CD14-positive monocyte (primary cell): ENCODE measurements at regions not wholly inside any gene's neighbourhood (a gene's known extent, or its start where the extent isn't known, plus 50 kb on each side); places are given as distances from the start of the nearest gene placed in this dataset.

Experiments used
- DNase-seq, 3 donors: peaks; one replicate each; pipeline ENCODE4 v3.0.0-alpha.2; 2011 to 2022
- H2AFZ ChIP-seq: 2 replicates; pipeline ENCODE4 v1.6.0; 2012; ENCODE audit warnings: mild to moderate bottlenecking, low read depth, low read length, inconsistent platforms; ENCODE audit not compliant: insufficient read depth, poor library complexity, severe bottlenecking
- H3K27ac ChIP-seq, 2 donors: 1 replicate in 1 of 2; 2 replicates in 1 of 2; pipeline ENCODE4 v1.5.1; 2012 to 2013; ENCODE audit warnings: low read length in 2 of 2, control low read depth in 1 of 2, inconsistent platforms in 1 of 2, low read depth in 1 of 2, mild to moderate bottlenecking in 1 of 2
- H3K27me3 ChIP-seq, 2 donors: one replicate each; pipeline versions ENCODE4 v1.6.0 to v1.6.1; 2011 to 2013; ENCODE audit warnings: low read length in 2 of 2; ENCODE audit not compliant: control insufficient read depth in 2 of 2, insufficient read depth in 2 of 2
- H3K36me3 ChIP-seq, 2 donors: replicated peaks in 1 of 2; 1 replicate in 1 of 2; 2 replicates in 1 of 2; pipeline versions ENCODE4 v1.5.1 to v1.6.1; 2012 to 2013; ENCODE audit warnings: low read length in 2 of 2, control low read depth in 1 of 2, inconsistent platforms in 1 of 2, mild to moderate bottlenecking in 1 of 2; ENCODE audit not compliant: insufficient read depth in 2 of 2, control insufficient read depth in 1 of 2
- H3K4me1 ChIP-seq, 2 donors: 1 replicate in 1 of 2; 2 replicates in 1 of 2; pipeline versions ENCODE4 v1.5.1 to v1.6.1; 2012 to 2013; ENCODE audit warnings: low read length in 2 of 2, control low read depth in 1 of 2, inconsistent platforms in 1 of 2, mild to moderate bottlenecking in 1 of 2, moderate library complexity in 1 of 2; ENCODE audit not compliant: insufficient read depth in 2 of 2, control insufficient read depth in 1 of 2
- H3K4me2 ChIP-seq: replicated peaks from 2 replicates; pipeline ENCODE3; 2012; ENCODE audit warnings: low read length, moderate library complexity, mild to moderate bottlenecking; ENCODE audit not compliant: poor library complexity, severe bottlenecking; ENCODE audit errors: extremely low read depth
- H3K4me3 ChIP-seq, 3 experiments: fragments of 200-600 bp in 1 of 3; sonication (generic) in 1 of 3; replicated peaks in 1 of 3; 1 replicate in 2 of 3; 2 replicates in 1 of 3; pipeline ENCODE4 v1.5.1; 2011 to 2013; ENCODE audit warnings: low read length in 3 of 3, mild to moderate bottlenecking in 3 of 3, control low read depth in 2 of 3, low read depth in 2 of 3, inconsistent platforms in 1 of 3, moderate library complexity in 1 of 3
- H3K79me2 ChIP-seq: 2 replicates; pipeline ENCODE4 v1.6.0; 2012; ENCODE audit warnings: mild to moderate bottlenecking, control low read depth, inconsistent platforms, low read length, moderate library complexity; ENCODE audit not compliant: insufficient read depth
- H3K9ac ChIP-seq: 2 replicates; pipeline ENCODE4 v1.6.0; 2017; ENCODE audit warnings: low read length, mild to moderate bottlenecking; ENCODE audit not compliant: insufficient read depth, poor library complexity, severe bottlenecking
- H3K9me3 ChIP-seq, 2 donors: replicated peaks in 1 of 2; 1 replicate in 1 of 2; 2 replicates in 1 of 2; pipeline versions ENCODE4 v1.5.1 to v1.6.1; 2012 to 2013; ENCODE audit warnings: low read length in 2 of 2, control low read depth in 1 of 2; ENCODE audit not compliant: control insufficient read depth in 1 of 2, insufficient read depth in 1 of 2
- H4K20me1 ChIP-seq: 2 replicates; pipeline ENCODE4 v1.6.0; 2012; ENCODE audit warnings: mild to moderate bottlenecking, low read length, control low read depth, moderate library complexity; ENCODE audit not compliant: insufficient read depth
- H3K27ac Mint-ChIP-seq, 7 donors: one replicate each; pipeline ENCODE4 v1.8.0; 2020; ENCODE audit warnings: mild to moderate bottlenecking in 7 of 7, mixed read lengths in 7 of 7, moderate library complexity in 6 of 7, inconsistent platforms in 2 of 7
- H3K27me3 Mint-ChIP-seq, 3 donors: one replicate each; pipeline ENCODE4 v1.8.0; 2021 to 2022; ENCODE audit warnings: low read depth in 3 of 3, mild to moderate bottlenecking in 3 of 3, mixed read lengths in 3 of 3, moderate library complexity in 3 of 3, inconsistent platforms in 1 of 3
- H3K36me3 Mint-ChIP-seq, 2 donors: one replicate each; pipeline ENCODE4 v1.8.0; 2020; ENCODE audit warnings: mixed read lengths in 2 of 2, inconsistent platforms in 1 of 2, mild to moderate bottlenecking in 1 of 2
- H3K4me1 Mint-ChIP-seq: one replicate; pipeline ENCODE4 v1.8.0; 2020; ENCODE audit warnings: mild to moderate bottlenecking, mixed read lengths
- H3K4me3 Mint-ChIP-seq, 2 donors: one replicate each; pipeline ENCODE4 v1.8.0; 2020; ENCODE audit warnings: mild to moderate bottlenecking in 2 of 2, mixed read lengths in 2 of 2, moderate library complexity in 1 of 2
- H3K9me3 Mint-ChIP-seq, 7 donors: one replicate each; pipeline ENCODE4 v1.8.0; 2020 to 2022; ENCODE audit warnings: mixed read lengths in 7 of 7, mild to moderate bottlenecking in 6 of 7, moderate library complexity in 6 of 7, inconsistent platforms in 2 of 7
- WGBS: methylation state at CpG from one replicate; pipeline ENCODE4 v1.1.5; 2013; ENCODE audit warnings: missing lambda C conversion rate; ENCODE audit not compliant: insufficient coverage; 5-methylcytosine and 5-hydroxymethylcytosine counted together
- intact Hi-C, 2 donors: fragments of 100-400 bp; cut with micrococcal nuclease; formaldehyde crosslinking; loops; one replicate each; pipeline versions ENCODE4 v1.15.0 to v1.15.1; 2023
- TF ChIP-seq, protein P1 (sequence below): fragments of 200-600 bp; IDR thresholded peaks from one replicate; pipeline ENCODE4 v1.8.0; 2022; ENCODE audit warnings: antibody characterized with exemption, mild to moderate bottlenecking

DNA sequence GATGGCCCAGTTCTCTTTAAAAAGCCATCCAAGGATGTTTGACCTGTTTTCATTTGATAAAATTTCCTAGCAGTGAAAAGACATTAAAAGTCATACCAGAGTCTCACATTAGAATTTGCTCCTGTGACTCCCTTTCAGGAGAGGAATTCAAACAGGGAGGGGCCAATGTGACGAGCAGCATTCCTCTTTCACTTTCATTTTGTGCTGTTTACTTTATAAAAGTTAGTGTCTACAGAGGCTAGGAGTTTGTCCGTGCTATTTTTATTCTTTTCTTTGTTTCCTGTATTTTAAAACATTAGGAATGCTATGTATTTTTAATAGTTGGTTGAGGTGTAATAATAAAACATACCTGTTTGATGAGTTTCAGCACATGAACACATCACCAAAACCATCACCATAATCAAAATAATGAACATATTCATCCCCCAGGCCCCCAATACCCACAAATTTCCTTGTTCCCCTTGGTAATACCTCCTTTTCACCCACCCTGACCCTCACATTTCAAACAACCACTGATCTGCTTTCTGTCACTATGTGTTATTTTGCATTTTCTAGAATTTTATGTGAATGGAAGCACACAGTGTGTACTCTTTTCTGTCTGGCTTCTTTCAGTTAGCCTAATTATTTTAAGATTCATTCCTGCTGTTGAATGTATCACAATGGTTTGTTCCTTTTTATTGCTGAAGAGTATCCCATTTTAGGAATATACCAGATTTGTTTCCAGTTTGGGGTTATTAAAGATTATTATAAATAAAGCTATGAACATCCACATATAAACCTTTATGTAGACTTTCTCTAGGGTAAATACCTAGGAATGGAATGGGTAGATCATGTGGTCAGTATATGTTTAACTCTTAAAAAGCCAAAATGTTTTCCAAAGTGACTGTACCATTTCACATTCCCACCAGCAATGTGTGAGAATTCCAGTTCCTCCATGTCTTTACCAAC lies 129.5 kb downstream of the TENT5C start:
- Histone ChIP-seq H3K4me1 (peaks cover 0 to 13% of the 10 kb centered on the region in 2 donors), H3K4me2 (peak overlapping the region; percentile 54), H3K27ac (peak overlapping the region in 1 of 2 donors; percentile 63), H3K4me3 (peak overlapping the region; percentile 30 to 69 (median 47)), H3K9me3 (no peaks in the 10 kb centered on the region), H2AFZ (peak overlapping the region; percentile 71), H3K9ac (peak overlapping the region; percentile 27), H3K79me2 (no peaks in the 10 kb centered on the region), H3K36me3 (no peaks in the 10 kb centered on the region), H3K27me3 (no peaks in the 10 kb centered on the region), H4K20me1 (no peaks in the 10 kb centered on the region)
- peak overlapping the region; percentile 3 to 83 (median 82) for H3K27ac Mint-ChIP-seq
- peak; percentile 14 to 40 (median 16) for DNase-seq
- no peaks in the 10 kb centered on the region for H3K36me3 Mint-ChIP-seq
- TF ChIP-seq, protein P1, sequence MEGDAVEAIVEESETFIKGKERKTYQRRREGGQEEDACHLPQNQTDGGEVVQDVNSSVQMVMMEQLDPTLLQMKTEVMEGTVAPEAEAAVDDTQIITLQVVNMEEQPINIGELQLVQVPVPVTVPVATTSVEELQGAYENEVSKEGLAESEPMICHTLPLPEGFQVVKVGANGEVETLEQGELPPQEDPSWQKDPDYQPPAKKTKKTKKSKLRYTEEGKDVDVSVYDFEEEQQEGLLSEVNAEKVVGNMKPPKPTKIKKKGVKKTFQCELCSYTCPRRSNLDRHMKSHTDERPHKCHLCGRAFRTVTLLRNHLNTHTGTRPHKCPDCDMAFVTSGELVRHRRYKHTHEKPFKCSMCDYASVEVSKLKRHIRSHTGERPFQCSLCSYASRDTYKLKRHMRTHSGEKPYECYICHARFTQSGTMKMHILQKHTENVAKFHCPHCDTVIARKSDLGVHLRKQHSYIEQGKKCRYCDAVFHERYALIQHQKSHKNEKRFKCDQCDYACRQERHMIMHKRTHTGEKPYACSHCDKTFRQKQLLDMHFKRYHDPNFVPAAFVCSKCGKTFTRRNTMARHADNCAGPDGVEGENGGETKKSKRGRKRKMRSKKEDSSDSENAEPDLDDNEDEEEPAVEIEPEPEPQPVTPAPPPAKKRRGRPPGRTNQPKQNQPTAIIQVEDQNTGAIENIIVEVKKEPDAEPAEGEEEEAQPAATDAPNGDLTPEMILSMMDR = no peak
- intact Hi-C loops = no loop called here
- peak overlapping the region; percentile 55 to 76 for H3K4me3 Mint-ChIP-seq
- H3K4me1 Mint-ChIP-seq = peaks cover 6% of the 10 kb centered on the region
- H3K27me3 Mint-ChIP-seq = no peaks in the 10 kb centered on the region
- peaks cover 0 to 1% (median 0%) of the 10 kb centered on the region in 7 donors for H3K9me3 Mint-ChIP-seq
- WGBS = no CpG with 5 or more reads among the region's 2 CpGs

DNA sequence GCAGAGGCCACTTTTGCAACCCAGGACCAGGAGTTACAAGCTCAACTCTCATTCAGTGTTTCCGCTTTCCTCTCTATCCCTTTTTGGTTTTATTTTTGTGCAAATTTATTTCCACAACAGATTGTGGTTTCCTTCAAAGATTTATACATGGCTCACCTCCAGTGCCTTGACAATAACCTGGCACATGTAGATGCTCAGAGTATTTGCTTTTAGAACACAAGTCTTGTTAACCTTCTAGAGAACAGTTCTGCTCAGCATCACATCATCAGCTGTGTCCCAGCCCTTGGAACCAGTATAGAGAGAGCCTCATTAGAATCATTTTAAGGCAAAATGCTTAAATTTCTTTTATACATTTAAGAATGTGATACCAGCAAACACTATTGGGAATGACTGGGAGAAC lies 133.7 kb downstream of the TENT5C start:
- no peak overlapping the region for H3K27ac ChIP-seq
- H4K20me1 ChIP-seq = no peaks in the 10 kb centered on the region
- H3K4me3 ChIP-seq = no peak overlapping the region
- H3K27ac Mint-ChIP-seq = no peak overlapping the region
- TF ChIP-seq, protein P1 = no peak
- H3K27me3 ChIP-seq = no peaks in the 10 kb centered on the region
- no peaks in the 10 kb centered on the region for H3K79me2 ChIP-seq
- H3K4me3 Mint-ChIP-seq = no peak overlapping the region
- no peaks in the 10 kb centered on the region for H3K9me3 ChIP-seq
- H3K36me3 Mint-ChIP-seq = no peaks in the 10 kb centered on the region
- H3K9ac ChIP-seq = no peak overlapping the region
- H3K9me3 Mint-ChIP-seq = peaks cover 0 to 6% (median 3%) of the 10 kb centered on the region in 7 donors
- intact Hi-C loops = no loop called here
- H3K4me1 ChIP-seq = peaks cover 0 to 11% of the 10 kb centered on the region in 2 donors
- no peak overlapping the region for H2AFZ ChIP-seq
- peaks cover 5% of the 10 kb centered on the region for H3K4me1 Mint-ChIP-seq
- H3K27me3 Mint-ChIP-seq = peaks cover 0 to 2% (median 0%) of the 10 kb centered on the region in 3 donors
- no peak overlapping the region for H3K4me2 ChIP-seq
- no peak for DNase-seq
- no CpG with 5 or more reads among the region's 1 CpG for WGBS
- H3K36me3 ChIP-seq = no peaks in the 10 kb centered on the region
